IMR-90 (cell line): ENCODE measurements at regions not wholly inside any gene's neighbourhood (a gene's known extent, or its start where the extent isn't known, plus 50 kb on each side); places are given as distances from the start of the nearest gene placed in this dataset.
A peak's percentile ranks its signal among the peaks of the same experiment; 100 is the strongest.

ENCODE experiments used
- ATAC-seq: fragments of 200-7000 bp; cut with Tn5 transposase; 2 replicates; pipeline ENCODE4 v1.9.1; 2020; ENCODE audit warnings: low read depth, mild to moderate bottlenecking, moderate library complexity
- BruUV-seq: library from RNA; stranded (reverse); fragments of 400-500 nt; replicated peaks from 2 replicates; lab custom pipeline; 2021; lab: Mats Ljungman, UMichigan
- CTCF ChIA-PET: fragments of 300-600 bp; formaldehyde crosslinking; extraction: SDS; loops from one replicate; lab custom pipeline; 2021; ENCODE audit warnings: antibody characterized with exemption; lab: Yijun Ruan, JAX
- POLR2A ChIA-PET: fragments of 300-600 bp; sonication (Branson Sonifier 250); formaldehyde crosslinking; loops from one replicate; lab custom pipeline; 2022; ENCODE audit warnings: antibody characterized with exemption; ENCODE audit not compliant: unreplicated experiment; lab: Charles Lee
- DNase-seq: peaks from one replicate; pipeline ENCODE4 v3.0.0; 2013
- H2AFZ ChIP-seq: replicated peaks from 2 replicates; pipeline ENCODE3; 2013; ENCODE audit warnings: low read length, mild to moderate bottlenecking; ENCODE audit not compliant: poor library complexity
- H2AK5ac ChIP-seq: 2 replicates; pipeline ENCODE4 v1.6.1; 2013; ENCODE audit warnings: low read depth, low read length, inconsistent platforms
- H2AK9ac ChIP-seq: replicated peaks from 2 replicates; pipeline ENCODE3; 2013; ENCODE audit warnings: mild to moderate bottlenecking, low read depth, low read length, moderate library complexity; ENCODE audit not compliant: poor library complexity
- H2BK120ac ChIP-seq: 2 replicates; pipeline ENCODE4 v1.6.1; 2013; ENCODE audit warnings: low read depth, low read length, inconsistent platforms
- H2BK15ac ChIP-seq: 3 replicates; pipeline ENCODE4 v1.6.1; 2013; ENCODE audit warnings: low read depth, low read length, inconsistent platforms
- H2BK20ac ChIP-seq: 2 replicates; pipeline ENCODE4 v1.6.1; 2013; ENCODE audit warnings: low read depth, mild to moderate bottlenecking, inconsistent platforms, low read length, moderate library complexity
- H2BK5ac ChIP-seq: 2 replicates; pipeline ENCODE4 v1.6.1; 2013; ENCODE audit warnings: mild to moderate bottlenecking, low read depth, low read length, inconsistent platforms; ENCODE audit not compliant: poor library complexity, severe bottlenecking
- H3K14ac ChIP-seq: replicated peaks from 2 replicates; pipeline ENCODE4 v1.6.1; 2013; ENCODE audit warnings: low read depth, low read length, inconsistent platforms
- H3K18ac ChIP-seq: 2 replicates; pipeline ENCODE4 v1.6.1; 2013; ENCODE audit warnings: low read depth, low read length, control low read depth
- H3K23ac ChIP-seq: 2 replicates; pipeline ENCODE4 v1.6.1; 2013; ENCODE audit warnings: low read depth, low read length, inconsistent platforms
- H3K27ac ChIP-seq: 2 replicates; pipeline ENCODE4 v1.5.1; 2013; ENCODE audit warnings: mild to moderate bottlenecking, control low read depth, low read length; ENCODE audit not compliant: insufficient read depth
- H3K27me3 ChIP-seq: 2 replicates; pipeline ENCODE4 v1.6.1; 2013; ENCODE audit warnings: low read length; ENCODE audit not compliant: control insufficient read depth, insufficient read depth
- H3K36me3 ChIP-seq: 2 replicates; pipeline ENCODE4 v1.6.1; 2013; ENCODE audit warnings: low read length, mixed read lengths; ENCODE audit not compliant: control insufficient read depth, insufficient read depth
- H3K4ac ChIP-seq: 2 replicates; pipeline ENCODE4 v1.6.1; 2013; ENCODE audit warnings: low read depth, low read length, inconsistent platforms
- H3K4me1 ChIP-seq: 2 replicates; pipeline ENCODE4 v1.6.1; 2013; ENCODE audit warnings: low read length, mixed read lengths; ENCODE audit not compliant: control insufficient read depth, insufficient read depth
- H3K4me2 ChIP-seq: 2 replicates; pipeline ENCODE4 v1.6.1; 2013; ENCODE audit warnings: low read depth, mild to moderate bottlenecking, control low read depth, low read length, moderate library complexity
- H3K4me3 ChIP-seq: 2 replicates; pipeline ENCODE4 v1.5.1; 2013; ENCODE audit warnings: low read depth, mild to moderate bottlenecking, control low read depth, low read length, moderate library complexity; ENCODE audit not compliant: insufficient read depth
- H3K56ac ChIP-seq: 2 replicates; pipeline ENCODE4 v1.6.1; 2013; ENCODE audit warnings: low read length, inconsistent platforms; ENCODE audit not compliant: insufficient read depth; ENCODE audit errors: extremely low read depth
- H3K79me1 ChIP-seq, 2 experiments: 2 replicates each; pipeline ENCODE4 v1.6.1; 2013; ENCODE audit warnings: low read length in 2 of 2, inconsistent platforms in 1 of 2, low read depth in 1 of 2
- H3K9ac ChIP-seq: 2 replicates; pipeline ENCODE4 v1.6.1; 2013; ENCODE audit warnings: low read depth, low read length, control low read depth
- H3K9me1 ChIP-seq: 2 replicates; pipeline ENCODE4 v1.6.1; 2013; ENCODE audit warnings: low read length, inconsistent platforms; ENCODE audit not compliant: insufficient read depth
- H3K9me3 ChIP-seq: 2 replicates; pipeline ENCODE4 v1.6.1; 2013; ENCODE audit warnings: low read length; ENCODE audit not compliant: control insufficient read depth, insufficient read depth
- H4K20me1 ChIP-seq: 2 replicates; pipeline ENCODE4 v1.6.1; 2013; ENCODE audit warnings: low read length, inconsistent platforms; ENCODE audit not compliant: insufficient read depth
- H4K5ac ChIP-seq: 2 replicates; pipeline ENCODE4 v1.6.1; 2013; ENCODE audit warnings: mild to moderate bottlenecking, low read depth, low read length, control low read depth
- H4K8ac ChIP-seq, 2 experiments: 2 replicates each; pipeline ENCODE4 v1.6.1; 2013; ENCODE audit warnings: low read depth in 2 of 2, low read length in 2 of 2, control low read depth in 1 of 2, inconsistent platforms in 1 of 2
- H4K91ac ChIP-seq: 2 replicates; pipeline ENCODE4 v1.6.1; 2013; ENCODE audit warnings: low read depth, low read length, inconsistent platforms; ENCODE audit not compliant: insufficient read depth
- BHLHE40 ChIP-seq: fragments of 150-350 bp; IDR thresholded peaks from 2 replicates; pipeline ENCODE4 v1.6.1; 2016; ENCODE audit warnings: mild to moderate bottlenecking, low read depth, low read length
- CEBPB ChIP-seq: IDR thresholded peaks from 2 replicates; pipeline ENCODE4 v1.6.1; 2012; ENCODE audit warnings: low read depth, low read length, improper control_type of control experiment
- CHD1 ChIP-seq: IDR thresholded peaks from 2 replicates; pipeline ENCODE4 v1.6.1; 2012; ENCODE audit warnings: low read depth, low read length, improper control_type of control experiment
- FOS ChIP-seq: fragments of 150-350 bp; IDR thresholded peaks from 2 replicates; pipeline ENCODE4 v1.6.1; 2016; ENCODE audit warnings: low read depth, low read length
- MAFK ChIP-seq: IDR thresholded peaks from 2 replicates; pipeline ENCODE4 v1.6.1; 2012; ENCODE audit warnings: low read depth, low read length, improper control_type of control experiment
- MAZ ChIP-seq: IDR thresholded peaks from 2 replicates; pipeline ENCODE4 v1.6.1; 2012; ENCODE audit warnings: low read depth, mild to moderate bottlenecking, low read length, improper control_type of control experiment, moderate library complexity, borderline replicate concordance
- MXI1 ChIP-seq: IDR thresholded peaks from 2 replicates; pipeline ENCODE4 v1.6.1; 2012; ENCODE audit warnings: low read depth, mild to moderate bottlenecking, low read length, moderate library complexity, borderline replicate concordance
- POLR2A ChIP-seq: IDR thresholded peaks from 2 replicates; pipeline ENCODE4 v1.6.1; 2012; ENCODE audit warnings: mild to moderate bottlenecking, low read depth, low read length
- RAD21 ChIP-seq: IDR thresholded peaks from 2 replicates; pipeline ENCODE4 v1.6.1; 2012; ENCODE audit warnings: low read length, improper control_type of control experiment
- RCOR1 ChIP-seq: IDR thresholded peaks from 2 replicates; pipeline ENCODE4 v1.6.1; 2012; ENCODE audit warnings: mild to moderate bottlenecking, low read length, improper control_type of control experiment; ENCODE audit not compliant: insufficient replicate concordance
- RFX5 ChIP-seq: IDR thresholded peaks from 2 replicates; pipeline ENCODE4 v1.8.0; 2012; ENCODE audit warnings: low read depth, mild to moderate bottlenecking, low read length, moderate library complexity
- SMC3 ChIP-seq: fragments of 150-350 bp; IDR thresholded peaks from 2 replicates; pipeline ENCODE4 v1.6.1; 2016; ENCODE audit warnings: low read depth, mild to moderate bottlenecking, antibody characterized with exemption, low read length, moderate library complexity
- WGBS, 2 experiments: methylation state at CpG; one replicate each; pipeline versions ENCODE4 v1.1.5 to v1.1.7; 2013; ENCODE audit warnings: missing lambda C conversion rate in 2 of 2; ENCODE audit not compliant: insufficient read length in 1 of 2; ENCODE audit errors: extremely low coverage in 2 of 2; 5-methylcytosine and 5-hydroxymethylcytosine counted together
- dilution Hi-C: fragments of 300-500 bp; cut with HindIII; formaldehyde crosslinking; loops from one replicate; pipeline ENCODE4 v1.14.3; 2018; ENCODE audit warnings: low sequenced_read_pairs; ENCODE audit not compliant: unreplicated experiment
- in situ Hi-C: fragments of 300-500 bp; cut with MboI; formaldehyde crosslinking; loops from 3 replicates; pipeline ENCODE4 v1.14.3; 2019; ENCODE audit warnings: low sequenced_read_pairs, inconsistent platforms, mixed read lengths
- intact Hi-C: fragments of 100-400 bp; cut with micrococcal nuclease; formaldehyde crosslinking; loops from 2 replicates; pipeline ENCODE4 v1.10.0; 2022
- TF ChIP-seq, protein P1 (sequence below): conservative IDR thresholded peaks from 2 replicates; pipeline ENCODE4 v1.5.1; 2012; ENCODE audit warnings: mild to moderate bottlenecking, low read depth, low read length, improper control_type of control experiment
- TF ChIP-seq, protein P2 (sequence below): fragments of 150-350 bp; IDR thresholded peaks from 2 replicates; pipeline ENCODE4 v1.6.1; 2016; ENCODE audit warnings: low read depth, mild to moderate bottlenecking, low read length, moderate library complexity, borderline replicate concordance

DNA sequence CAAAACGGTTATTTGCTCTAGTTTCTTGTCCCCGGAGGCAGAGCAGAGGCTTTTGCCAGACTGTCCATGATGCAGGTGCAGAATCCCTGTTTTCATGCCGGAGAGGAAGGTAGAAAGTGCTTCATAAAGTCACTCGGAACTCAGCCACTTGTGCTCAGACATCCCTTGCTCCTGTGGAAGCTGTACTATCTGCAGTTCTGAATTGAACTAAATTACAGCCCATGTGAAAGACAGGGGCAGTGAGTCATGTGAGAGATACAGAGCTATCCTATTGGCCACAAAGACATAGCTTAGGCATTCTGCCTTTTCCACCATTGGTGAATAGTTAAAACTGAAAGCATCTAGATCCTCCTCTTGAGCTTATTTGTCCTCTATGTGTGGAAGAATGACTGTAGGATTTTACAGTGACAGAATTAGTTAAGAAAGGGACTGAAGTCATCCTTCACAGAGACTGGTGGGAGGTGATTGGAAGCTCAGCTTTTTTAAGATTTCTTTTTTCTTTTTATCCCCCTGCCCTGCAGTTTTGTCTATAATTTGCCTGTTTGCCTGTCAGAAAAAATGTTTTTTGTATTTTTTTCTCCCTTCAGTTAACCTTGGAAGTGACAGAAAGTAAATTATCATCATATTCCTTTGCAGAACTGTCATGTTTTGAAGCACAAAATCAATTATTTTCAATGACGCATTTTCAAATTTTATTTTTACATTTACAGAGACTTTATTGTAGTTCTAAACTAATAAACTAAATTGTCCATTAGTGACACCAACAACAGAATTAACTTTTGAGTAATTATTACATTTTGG is 298.6 kb downstream of the PTPRC start:
- H2AK5ac ChIP-seq = peak overlapping the region; percentile 73; the same call in 1 of the 2 replicates
- peak; percentile 95 for DNase-seq
- H3K4ac ChIP-seq = peak overlapping the region; percentile 92
- peak overlapping the region; percentile 96 for H3K14ac ChIP-seq
- peak overlapping the region; percentile 83 for H4K91ac ChIP-seq
- peak overlapping the region; percentile 64 for H3K4me2 ChIP-seq
- H3K23ac ChIP-seq = peak overlapping the region; percentile 99
- peak overlapping the region; percentile 92 for H3K27ac ChIP-seq
- no peak overlapping the region; the same call in 2 of the 3 replicates for H2BK15ac ChIP-seq
- in situ Hi-C loops (no loop called here), dilution Hi-C loops (no loop called here), intact Hi-C loops (loop anchor here (1.0 to 5.0 kb wide), 5 partner anchors 165 to 615 kb away; no protein-coding TSS in a partner anchor)
- peak overlapping the region; percentile 92 for H3K56ac ChIP-seq
- no peaks in the 10 kb centered on the region for H3K36me3 ChIP-seq
- peak overlapping the region; percentile 67; the same call in 1 of the 2 replicates for H3K18ac ChIP-seq
- peak overlapping the region; percentile 92 for H2BK5ac ChIP-seq
- WGBS, 2 experiments = 0% methylated on average over 1 of the region's 5 CpGs; no CpG with 5 or more reads in 1 of the 2 experiments
- H3K79me1 ChIP-seq = 0 out of 4 replicates have a peak, but pooled peaks cover 0 to 3% of the 10 kb centered on the region in 2 experiments
- no TSS peak for BruUV-seq
- no peaks in the 10 kb centered on the region for H3K27me3 ChIP-seq
- H4K8ac ChIP-seq = peak overlapping the region in 1 of 2 experiments; percentile 62; a peak in 1 of 4 replicates
- H4K20me1 ChIP-seq = peaks cover 4% of the 10 kb centered on the region; the same call in 1 of the 2 replicates
- ChIA-PET POLR2A (no interaction called here), CTCF (interaction anchor here (0.8 kb wide), 1 partner anchor 176 kb away, joined by 3 read pairs; no protein-coding TSS in a partner anchor)
- peak overlapping the region; percentile 97 for H3K9ac ChIP-seq
- no peaks in the 10 kb centered on the region for H3K9me1 ChIP-seq
- no peaks in the 10 kb centered on the region for H3K9me3 ChIP-seq
- peak overlapping the region; percentile 78 for H2BK120ac ChIP-seq
- H2BK20ac ChIP-seq = no peak overlapping the region
- H3K4me1 ChIP-seq = no peaks in the 10 kb centered on the region; the same call in 1 of the 2 replicates
- H4K5ac ChIP-seq = 0 out of 2 replicates have a peak overlapping the region, but pooled peaks have one; percentile 61
- peak overlapping the region; percentile 70 for H2AFZ ChIP-seq
- H3K4me3 ChIP-seq = peak overlapping the region; percentile 89
- ATAC-seq = peak; percentile 90
- H2AK9ac ChIP-seq = peak overlapping the region; percentile 38
- TF ChIP-seq, protein P1, sequence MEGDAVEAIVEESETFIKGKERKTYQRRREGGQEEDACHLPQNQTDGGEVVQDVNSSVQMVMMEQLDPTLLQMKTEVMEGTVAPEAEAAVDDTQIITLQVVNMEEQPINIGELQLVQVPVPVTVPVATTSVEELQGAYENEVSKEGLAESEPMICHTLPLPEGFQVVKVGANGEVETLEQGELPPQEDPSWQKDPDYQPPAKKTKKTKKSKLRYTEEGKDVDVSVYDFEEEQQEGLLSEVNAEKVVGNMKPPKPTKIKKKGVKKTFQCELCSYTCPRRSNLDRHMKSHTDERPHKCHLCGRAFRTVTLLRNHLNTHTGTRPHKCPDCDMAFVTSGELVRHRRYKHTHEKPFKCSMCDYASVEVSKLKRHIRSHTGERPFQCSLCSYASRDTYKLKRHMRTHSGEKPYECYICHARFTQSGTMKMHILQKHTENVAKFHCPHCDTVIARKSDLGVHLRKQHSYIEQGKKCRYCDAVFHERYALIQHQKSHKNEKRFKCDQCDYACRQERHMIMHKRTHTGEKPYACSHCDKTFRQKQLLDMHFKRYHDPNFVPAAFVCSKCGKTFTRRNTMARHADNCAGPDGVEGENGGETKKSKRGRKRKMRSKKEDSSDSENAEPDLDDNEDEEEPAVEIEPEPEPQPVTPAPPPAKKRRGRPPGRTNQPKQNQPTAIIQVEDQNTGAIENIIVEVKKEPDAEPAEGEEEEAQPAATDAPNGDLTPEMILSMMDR = no peak
- TF ChIP-seq RCOR1 (no peak), MAZ (no peak), BHLHE40 (no peak), FOS (0 out of 2 replicates have a peak, but pooled peaks have one; percentile 34), RAD21 (0 out of 2 replicates have a peak, but pooled peaks have one; percentile 18), MXI1 (no peak), MAFK (no peak), CHD1 (no peak; the same call in 1 of the 2 replicates), CEBPB (no peak), POLR2A (peak; percentile 95), RFX5 (no peak), SMC3 (no peak)
- TF ChIP-seq, protein P2, sequence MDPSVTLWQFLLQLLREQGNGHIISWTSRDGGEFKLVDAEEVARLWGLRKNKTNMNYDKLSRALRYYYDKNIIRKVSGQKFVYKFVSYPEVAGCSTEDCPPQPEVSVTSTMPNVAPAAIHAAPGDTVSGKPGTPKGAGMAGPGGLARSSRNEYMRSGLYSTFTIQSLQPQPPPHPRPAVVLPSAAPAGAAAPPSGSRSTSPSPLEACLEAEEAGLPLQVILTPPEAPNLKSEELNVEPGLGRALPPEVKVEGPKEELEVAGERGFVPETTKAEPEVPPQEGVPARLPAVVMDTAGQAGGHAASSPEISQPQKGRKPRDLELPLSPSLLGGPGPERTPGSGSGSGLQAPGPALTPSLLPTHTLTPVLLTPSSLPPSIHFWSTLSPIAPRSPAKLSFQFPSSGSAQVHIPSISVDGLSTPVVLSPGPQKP = no peak
